ENCODE measurements at regions not wholly inside any gene's neighbourhood (a gene's known extent, or its start where the extent isn't known, plus 50 kb on each side); places are given as distances from the start of the nearest gene placed in this dataset.
A peak's percentile ranks its signal among the peaks of the same experiment; 100 is the strongest.

GRCh38 chr7:124429923-124430322, 335.7 kb downstream of the GPR37 start:
- Histone ChIP-seq H3K27me3 (ENCODE audit: low read length) (no peaks in the 10 kb centered on the region), H2AFZ (ENCODE audit: low read depth, low read length, severe bottlenecking) (no peak overlapping the region), H3K36me3 (ENCODE audit: low read length) (no peaks in the 10 kb centered on the region), H4K20me1 (ENCODE audit: low read depth, low read length) (no peaks in the 10 kb centered on the region), H3K9ac (ENCODE audit: low read length) (no peak overlapping the region), H3K9me2 (replicated peaks; ENCODE audit: insufficient read depth, low read length) (no peaks in the 10 kb centered on the region), H3K79me2 (ENCODE audit: insufficient read depth, low read length) (no peaks in the 10 kb centered on the region), H3K27ac (ENCODE audit: low read depth, low read length) (no peak overlapping the region), H3K4me3 (ENCODE audit: insufficient read depth, low read length, poor library complexity, severe bottlenecking) (no peak overlapping the region), H3F3A (ENCODE audit: insufficient read depth) (no peaks in the 10 kb centered on the region), H3K9me3 (ENCODE audit: insufficient read depth, low read length) (no peaks in the 10 kb centered on the region), H3K4me2 (ENCODE audit: low read depth, low read length, poor library complexity, severe bottlenecking) (no peak overlapping the region)
- TF ChIP-seq EZH2phosphoT487 (conservative IDR thresholded peaks at IDR 0.05; ENCODE audit: low read length): no peak
- TF ChIP-seq, protein P1, sequence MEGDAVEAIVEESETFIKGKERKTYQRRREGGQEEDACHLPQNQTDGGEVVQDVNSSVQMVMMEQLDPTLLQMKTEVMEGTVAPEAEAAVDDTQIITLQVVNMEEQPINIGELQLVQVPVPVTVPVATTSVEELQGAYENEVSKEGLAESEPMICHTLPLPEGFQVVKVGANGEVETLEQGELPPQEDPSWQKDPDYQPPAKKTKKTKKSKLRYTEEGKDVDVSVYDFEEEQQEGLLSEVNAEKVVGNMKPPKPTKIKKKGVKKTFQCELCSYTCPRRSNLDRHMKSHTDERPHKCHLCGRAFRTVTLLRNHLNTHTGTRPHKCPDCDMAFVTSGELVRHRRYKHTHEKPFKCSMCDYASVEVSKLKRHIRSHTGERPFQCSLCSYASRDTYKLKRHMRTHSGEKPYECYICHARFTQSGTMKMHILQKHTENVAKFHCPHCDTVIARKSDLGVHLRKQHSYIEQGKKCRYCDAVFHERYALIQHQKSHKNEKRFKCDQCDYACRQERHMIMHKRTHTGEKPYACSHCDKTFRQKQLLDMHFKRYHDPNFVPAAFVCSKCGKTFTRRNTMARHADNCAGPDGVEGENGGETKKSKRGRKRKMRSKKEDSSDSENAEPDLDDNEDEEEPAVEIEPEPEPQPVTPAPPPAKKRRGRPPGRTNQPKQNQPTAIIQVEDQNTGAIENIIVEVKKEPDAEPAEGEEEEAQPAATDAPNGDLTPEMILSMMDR (IDR thresholded peaks at IDR 0.05; ENCODE audit: insufficient read depth, low read length, poor library complexity, severe bottlenecking): no peak

GRCh38 chr7:124428781-124429180, 336.8 kb downstream of the GPR37 start:
- TF ChIP-seq, protein P1 (IDR thresholded peaks at IDR 0.05; ENCODE audit: insufficient read depth, low read length, poor library complexity, severe bottlenecking): no peak
- no peak for TF ChIP-seq EZH2phosphoT487 (conservative IDR thresholded peaks at IDR 0.05; ENCODE audit: low read length)
- H3K27me3 ChIP-seq (ENCODE audit: low read length): no peaks in the 10 kb centered on the region
- H3K27ac ChIP-seq (ENCODE audit: low read depth, low read length): no peak overlapping the region
- H3K36me3 ChIP-seq (ENCODE audit: low read length): no peaks in the 10 kb centered on the region
- no peaks in the 10 kb centered on the region for H3K79me2 ChIP-seq (ENCODE audit: insufficient read depth, low read length)
- no peak overlapping the region for H3K4me2 ChIP-seq (ENCODE audit: low read depth, low read length, poor library complexity, severe bottlenecking)
- H3K9me3 ChIP-seq (ENCODE audit: insufficient read depth, low read length): no peaks in the 10 kb centered on the region
- no peak overlapping the region for H2AFZ ChIP-seq (ENCODE audit: low read depth, low read length, severe bottlenecking)
- no peak overlapping the region for H3K9ac ChIP-seq (ENCODE audit: low read length)
- H3F3A ChIP-seq (ENCODE audit: insufficient read depth): no peaks in the 10 kb centered on the region
- H4K20me1 ChIP-seq (ENCODE audit: low read depth, low read length): no peaks in the 10 kb centered on the region
- H3K4me3 ChIP-seq (ENCODE audit: insufficient read depth, low read length, poor library complexity, severe bottlenecking): no peak overlapping the region
- no peaks in the 10 kb centered on the region for H3K9me2 ChIP-seq (replicated peaks; ENCODE audit: insufficient read depth, low read length)

GRCh38 chr7:124426621-124427020, 339.0 kb downstream of the GPR37 start:
- Histone ChIP-seq H3K27ac (ENCODE audit: low read depth, low read length) (peak overlapping the region; percentile 17; the same call in 1 of the 2 replicates), H3K4me2 (ENCODE audit: low read depth, low read length, poor library complexity, severe bottlenecking) (peak overlapping the region; percentile 37), H3K36me3 (ENCODE audit: low read length) (no peaks in the 10 kb centered on the region), H3K9me3 (ENCODE audit: insufficient read depth, low read length) (no peaks in the 10 kb centered on the region), H3K9ac (ENCODE audit: low read length) (no peak overlapping the region), H3K9me2 (replicated peaks; ENCODE audit: insufficient read depth, low read length) (no peaks in the 10 kb centered on the region), H3K27me3 (ENCODE audit: low read length) (no peaks in the 10 kb centered on the region), H3K79me2 (ENCODE audit: insufficient read depth, low read length) (no peaks in the 10 kb centered on the region), H2AFZ (ENCODE audit: low read depth, low read length, severe bottlenecking) (no peak overlapping the region), H3F3A (ENCODE audit: insufficient read depth) (no peaks in the 10 kb centered on the region), H4K20me1 (ENCODE audit: low read depth, low read length) (no peaks in the 10 kb centered on the region), H3K4me3 (ENCODE audit: insufficient read depth, low read length, poor library complexity, severe bottlenecking) (no peak overlapping the region)
- TF ChIP-seq, protein P1 (IDR thresholded peaks at IDR 0.05; ENCODE audit: insufficient read depth, low read length, poor library complexity, severe bottlenecking): no peak
- no peak for TF ChIP-seq EZH2phosphoT487 (conservative IDR thresholded peaks at IDR 0.05; ENCODE audit: low read length)

Data from SU-DHL-6 (cell line).